ENCODE measurements at regions not wholly inside any gene's neighbourhood (a gene's known extent, or its start where the extent isn't known, plus 50 kb on each side); places are given as distances from the start of the nearest gene placed in this dataset.

DNA sequence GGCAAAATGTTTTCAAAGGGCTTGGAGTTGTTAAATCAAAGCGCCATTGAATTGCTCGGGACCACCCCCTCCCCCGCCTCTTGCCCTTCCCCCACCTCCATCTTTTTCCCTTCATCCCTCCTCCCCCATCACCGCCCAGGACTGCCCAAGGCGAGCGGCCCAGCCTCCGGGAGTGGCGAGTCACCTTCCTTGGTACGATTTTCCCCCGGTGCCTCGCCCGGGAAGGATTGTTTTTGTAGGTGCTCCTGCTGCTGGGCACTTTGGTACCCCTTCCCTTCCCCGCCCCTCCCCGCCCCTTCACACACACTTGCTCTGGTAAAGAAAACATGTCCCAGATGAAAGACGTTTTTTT lies 61.2 kb downstream of the TMEM174 start:
- TF ChIP-seq, protein P1, sequence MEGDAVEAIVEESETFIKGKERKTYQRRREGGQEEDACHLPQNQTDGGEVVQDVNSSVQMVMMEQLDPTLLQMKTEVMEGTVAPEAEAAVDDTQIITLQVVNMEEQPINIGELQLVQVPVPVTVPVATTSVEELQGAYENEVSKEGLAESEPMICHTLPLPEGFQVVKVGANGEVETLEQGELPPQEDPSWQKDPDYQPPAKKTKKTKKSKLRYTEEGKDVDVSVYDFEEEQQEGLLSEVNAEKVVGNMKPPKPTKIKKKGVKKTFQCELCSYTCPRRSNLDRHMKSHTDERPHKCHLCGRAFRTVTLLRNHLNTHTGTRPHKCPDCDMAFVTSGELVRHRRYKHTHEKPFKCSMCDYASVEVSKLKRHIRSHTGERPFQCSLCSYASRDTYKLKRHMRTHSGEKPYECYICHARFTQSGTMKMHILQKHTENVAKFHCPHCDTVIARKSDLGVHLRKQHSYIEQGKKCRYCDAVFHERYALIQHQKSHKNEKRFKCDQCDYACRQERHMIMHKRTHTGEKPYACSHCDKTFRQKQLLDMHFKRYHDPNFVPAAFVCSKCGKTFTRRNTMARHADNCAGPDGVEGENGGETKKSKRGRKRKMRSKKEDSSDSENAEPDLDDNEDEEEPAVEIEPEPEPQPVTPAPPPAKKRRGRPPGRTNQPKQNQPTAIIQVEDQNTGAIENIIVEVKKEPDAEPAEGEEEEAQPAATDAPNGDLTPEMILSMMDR (conservative IDR thresholded peaks at IDR 0.05; ENCODE audit: low read depth, low read length), result no peak
- TF ChIP-seq SMC3 (IDR thresholded peaks at IDR 0.05; ENCODE audit: low read depth, low read length), result no peak
- TF ChIP-seq CEBPB (IDR thresholded peaks at IDR 0.05; ENCODE audit: low read depth, low read length), result no peak
- no peak for TF ChIP-seq MAZ (IDR thresholded peaks at IDR 0.05; ENCODE audit: borderline replicate concordance, low read depth, low read length)
- no peak for TF ChIP-seq POLR2A (IDR thresholded peaks at IDR 0.05; ENCODE audit: low read depth, low read length)
- no peak for TF ChIP-seq NFE2L2 (IDR thresholded peaks at IDR 0.05; ENCODE audit: low read depth, low read length)
- TF ChIP-seq RFX5 (IDR thresholded peaks at IDR 0.05; ENCODE audit: low read depth, low read length), result no peak
- TF ChIP-seq, protein P2, sequence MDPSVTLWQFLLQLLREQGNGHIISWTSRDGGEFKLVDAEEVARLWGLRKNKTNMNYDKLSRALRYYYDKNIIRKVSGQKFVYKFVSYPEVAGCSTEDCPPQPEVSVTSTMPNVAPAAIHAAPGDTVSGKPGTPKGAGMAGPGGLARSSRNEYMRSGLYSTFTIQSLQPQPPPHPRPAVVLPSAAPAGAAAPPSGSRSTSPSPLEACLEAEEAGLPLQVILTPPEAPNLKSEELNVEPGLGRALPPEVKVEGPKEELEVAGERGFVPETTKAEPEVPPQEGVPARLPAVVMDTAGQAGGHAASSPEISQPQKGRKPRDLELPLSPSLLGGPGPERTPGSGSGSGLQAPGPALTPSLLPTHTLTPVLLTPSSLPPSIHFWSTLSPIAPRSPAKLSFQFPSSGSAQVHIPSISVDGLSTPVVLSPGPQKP (IDR thresholded peaks at IDR 0.05; ENCODE audit: borderline replicate concordance, low read depth, low read length), result no peak

All from IMR-90 (cell line).